ENCODE measurements at regions not wholly inside any gene's neighbourhood (a gene's known extent, or its start where the extent isn't known, plus 50 kb on each side); places are given as distances from the start of the nearest gene placed in this dataset.

- 95% methylated on average over 4 of the region's 4 CpGs for WGBS (ENCODE audit: insufficient coverage)
- H3K9me3 ChIP-seq (ENCODE audit: control insufficient read depth, insufficient read depth, low read length), result no peaks in the 10 kb centered on the region
- Mint-ChIP-seq H3K4me1 (no peaks in the 10 kb centered on the region), H3K27me3 (ENCODE audit: low read depth in 2 of 2) (no peaks in the 10 kb centered on the region), H3K27ac (no peak overlapping the region), H3K36me3 (no peaks in the 10 kb centered on the region), H3K4me3 (no peak overlapping the region), H3K9me3 (no peaks in the 10 kb centered on the region)
- intact Hi-C loops (cut with micrococcal nuclease), result no loop called here
- H3K4me3 ChIP-seq (ENCODE audit: low read length), result no peak overlapping the region
- H3K27ac ChIP-seq (ENCODE audit: low read length), result no peak overlapping the region
- no peak for ATAC-seq
- peaks cover 5% of the 10 kb centered on the region for H3K36me3 ChIP-seq (ENCODE audit: control insufficient read depth, insufficient read depth, low read length)
- no peak for TF ChIP-seq CTCF (IDR thresholded peaks at IDR 0.05)
- H3K4me1 ChIP-seq (ENCODE audit: control insufficient read depth, insufficient read depth, low read length), result no peaks in the 10 kb centered on the region
- no peak for DNase-seq
- no peaks in the 10 kb centered on the region for H3K27me3 ChIP-seq (ENCODE audit: control insufficient read depth, insufficient read depth, low read length)
Measured at GRCh38 chr10:28077889-28078288, 79.0 kb upstream of the ODAD2 start.

- Mint-ChIP-seq H3K27me3 (ENCODE audit: low read depth in 2 of 2) (no peaks in the 10 kb centered on the region), H3K9me3 (no peaks in the 10 kb centered on the region), H3K27ac (no peak overlapping the region), H3K36me3 (no peaks in the 10 kb centered on the region), H3K4me3 (no peak overlapping the region), H3K4me1 (no peaks in the 10 kb centered on the region)
- ATAC-seq (no peak), DNase-seq (no peak)
- TF ChIP-seq CTCF (IDR thresholded peaks at IDR 0.05), result no peak
- H3K4me3 ChIP-seq (ENCODE audit: low read length), result no peak overlapping the region
- H3K9me3 ChIP-seq (ENCODE audit: control insufficient read depth, insufficient read depth, low read length), result no peaks in the 10 kb centered on the region
- H3K36me3 ChIP-seq (ENCODE audit: control insufficient read depth, insufficient read depth, low read length), result peaks cover 5% of the 10 kb centered on the region
- intact Hi-C loops (cut with micrococcal nuclease), result no loop called here
- H3K27me3 ChIP-seq (ENCODE audit: control insufficient read depth, insufficient read depth, low read length), result no peaks in the 10 kb centered on the region
- 94% methylated on average over 8 of the region's 8 CpGs for WGBS (ENCODE audit: insufficient coverage)
- no peaks in the 10 kb centered on the region for H3K4me1 ChIP-seq (ENCODE audit: control insufficient read depth, insufficient read depth, low read length)
- no peak overlapping the region for H3K27ac ChIP-seq (ENCODE audit: low read length)
Measured at GRCh38 chr10:28075424-28075823, 76.5 kb upstream of the ODAD2 start.

GRCh38 chr10:28072573-28072972, 73.7 kb upstream of the ODAD2 start:
- WGBS (ENCODE audit: insufficient coverage), result 90% methylated on average over 1 of the region's 1 CpG
- no peaks in the 10 kb centered on the region for H3K9me3 Mint-ChIP-seq
- intact Hi-C loops (cut with micrococcal nuclease), result no loop called here
- H3K27me3 Mint-ChIP-seq (ENCODE audit: low read depth in 2 of 2), result no peaks in the 10 kb centered on the region
- Histone ChIP-seq H3K27ac (ENCODE audit: low read length) (no peak overlapping the region), H3K4me3 (ENCODE audit: low read length) (no peak overlapping the region), H3K36me3 (ENCODE audit: control insufficient read depth, insufficient read depth, low read length) (peaks cover 2% of the 10 kb centered on the region), H3K27me3 (ENCODE audit: control insufficient read depth, insufficient read depth, low read length) (no peaks in the 10 kb centered on the region), H3K4me1 (ENCODE audit: control insufficient read depth, insufficient read depth, low read length) (no peaks in the 10 kb centered on the region), H3K9me3 (ENCODE audit: control insufficient read depth, insufficient read depth, low read length) (no peaks in the 10 kb centered on the region)
- no peak for ATAC-seq
- DNase-seq, result no peak
- no peak overlapping the region for H3K4me3 Mint-ChIP-seq
- H3K4me1 Mint-ChIP-seq, result no peaks in the 10 kb centered on the region
- no peak for TF ChIP-seq CTCF (IDR thresholded peaks at IDR 0.05)
- no peaks in the 10 kb centered on the region for H3K36me3 Mint-ChIP-seq
- H3K27ac Mint-ChIP-seq, result no peak overlapping the region

- Mint-ChIP-seq H3K27me3 (ENCODE audit: low read depth in 2 of 2) (no peaks in the 10 kb centered on the region), H3K36me3 (peaks cover 9% of the 10 kb centered on the region), H3K27ac (no peak overlapping the region), H3K9me3 (no peaks in the 10 kb centered on the region), H3K4me3 (no peak overlapping the region), H3K4me1 (no peaks in the 10 kb centered on the region)
- no peaks in the 10 kb centered on the region for H3K27me3 ChIP-seq (ENCODE audit: control insufficient read depth, insufficient read depth, low read length)
- peaks cover 22% of the 10 kb centered on the region for H3K36me3 ChIP-seq (ENCODE audit: control insufficient read depth, insufficient read depth, low read length)
- no peak overlapping the region for H3K27ac ChIP-seq (ENCODE audit: low read length)
- ATAC-seq, result no peak
- no peak overlapping the region for H3K4me3 ChIP-seq (ENCODE audit: low read length)
- no peak for DNase-seq
- WGBS (ENCODE audit: insufficient coverage), result 92% methylated on average over 5 of the region's 5 CpGs
- no peaks in the 10 kb centered on the region for H3K4me1 ChIP-seq (ENCODE audit: control insufficient read depth, insufficient read depth, low read length)
- no peak for TF ChIP-seq CTCF (IDR thresholded peaks at IDR 0.05)
- H3K9me3 ChIP-seq (ENCODE audit: control insufficient read depth, insufficient read depth, low read length), result no peaks in the 10 kb centered on the region
- intact Hi-C loops (cut with micrococcal nuclease), result no loop called here
Measured at GRCh38 chr10:28060031-28060607, 61.2 kb upstream of the ODAD2 start.

Data from natural killer cell (primary cell).